Esophagus muscularis mucosa (tissue), 4 donors: ENCODE measurements at regions not wholly inside any gene's neighbourhood (a gene's known extent, or its start where the extent isn't known, plus 50 kb on each side); places are given as distances from the start of the nearest gene placed in this dataset.

Source experiments
- DNase-seq: peaks from one replicate; pipeline ENCODE4 v3.0.0-alpha.2; 2017; ENCODE audit errors: extremely low spot score
- H3K27ac ChIP-seq, 4 donors: fragments of 200-600 bp; sonication (generic); replicated peaks in 1 of 4; 1 replicate in 3 of 4; 2 replicates in 1 of 4; pipeline ENCODE4 v1.5.1; 2016 to 2019; ENCODE audit warnings: mild to moderate bottlenecking in 1 of 4
- H3K27me3 ChIP-seq, 4 donors: fragments of 200-600 bp; sonication (generic); one replicate each; pipeline versions ENCODE4 v1.5.1 to v1.6.0; 2016 to 2019
- H3K36me3 ChIP-seq, 4 donors: fragments of 200-600 bp; sonication (generic); one replicate each; pipeline ENCODE4 v1.5.1; 2016 to 2019
- H3K4me1 ChIP-seq, 4 donors: fragments of 200-600 bp; sonication (generic); one replicate each; pipeline ENCODE4 v1.5.1; 2016 to 2019
- H3K4me3 ChIP-seq, 4 donors: fragments of 200-600 bp; sonication (generic); 1 replicate in 2 of 4; 2 replicates in 2 of 4; pipeline ENCODE4 v1.5.1; 2016 to 2019; ENCODE audit warnings: mild to moderate bottlenecking in 4 of 4, moderate library complexity in 1 of 4
- H3K9me3 ChIP-seq, 4 donors: fragments of 200-600 bp; sonication (generic); 1 replicate in 3 of 4; 2 replicates in 1 of 4; pipeline ENCODE4 v1.5.1; 2016 to 2019
- CTCF ChIP-seq, 3 experiments: fragments of 200-600 bp in 2 of 3; fragments of 450-650 bp in 1 of 3; sonication (generic) in 2 of 3; IDR thresholded peaks; one replicate each; pipeline ENCODE4 v1.5.1; 2017 to 2019; ENCODE audit warnings: antibody characterized with exemption in 3 of 3, mild to moderate bottlenecking in 2 of 3, moderate library complexity in 1 of 3
- EP300 ChIP-seq: sonication (generic); formaldehyde crosslinking; IDR thresholded peaks from one replicate; pipeline ENCODE4 v1.6.1; 2017; ENCODE audit warnings: antibody characterized with exemption
- POLR2A ChIP-seq: fragments of 450-650 bp; IDR thresholded peaks from one replicate; pipeline ENCODE4 v1.6.1; 2017; ENCODE audit warnings: antibody characterized with exemption, moderate library complexity, mild to moderate bottlenecking, low read depth
- POLR2AphosphoS5 ChIP-seq, 2 donors: sonication (generic); formaldehyde crosslinking; IDR thresholded peaks; one replicate each; pipeline ENCODE4 v1.6.1; 2017; ENCODE audit warnings: antibody characterized with exemption in 2 of 2
- WGBS: methylation state at CpG from one replicate; pipeline ENCODE4 v1.1.5; 2018; 5-methylcytosine and 5-hydroxymethylcytosine counted together
- intact Hi-C: fragments of 100-400 bp; cut with DNase I; formaldehyde crosslinking; loops from one replicate; pipeline ENCODE4 v1.15.1; 2023

- no peak overlapping the region for H3K27ac ChIP-seq
- no peak for DNase-seq
- intact Hi-C loops: loop anchor here (5.0 kb wide), 1 partner anchor 41 kb away; no protein-coding TSS in a partner anchor
- H3K27me3 ChIP-seq: peaks cover 0 to 4% (median 0%) of the 10 kb centered on the region in 4 donors
- no peaks in the 10 kb centered on the region for H3K9me3 ChIP-seq
- WGBS: 90% methylated on average over 1 of the region's 1 CpG
- no peaks in the 10 kb centered on the region for H3K36me3 ChIP-seq
- TF ChIP-seq POLR2AphosphoS5 (IDR thresholded peaks at IDR 0.05): no peak
- TF ChIP-seq EP300: no peak
- no peak for TF ChIP-seq CTCF (IDR thresholded peaks at IDR 0.05)
- TF ChIP-seq POLR2A: no peak
- no peak overlapping the region for H3K4me3 ChIP-seq
- peaks cover 0 to 11% (median 4%) of the 10 kb centered on the region in 4 donors for H3K4me1 ChIP-seq
Measured at GRCh38 chr13:27338207-27338606, 67.6 kb downstream of the RASL11A start.

- intact Hi-C loops: loop anchor here (5.0 kb wide), 1 partner anchor 42 kb away; no protein-coding TSS in a partner anchor
- TF ChIP-seq POLR2A: no peak
- H3K27me3 ChIP-seq: peaks cover 0 to 4% (median 0%) of the 10 kb centered on the region in 4 donors
- no peak for DNase-seq
- WGBS: 73% methylated on average over 8 of the region's 8 CpGs
- H3K4me3 ChIP-seq: no peak overlapping the region
- no peaks in the 10 kb centered on the region for H3K9me3 ChIP-seq
- H3K36me3 ChIP-seq: no peaks in the 10 kb centered on the region
- peaks cover 0 to 11% (median 4%) of the 10 kb centered on the region in 4 donors for H3K4me1 ChIP-seq
- H3K27ac ChIP-seq: no peak overlapping the region
Measured at GRCh38 chr13:27338816-27339215, 68.2 kb downstream of the RASL11A start.

- intact Hi-C loops: loop anchor here (5.0 kb wide), 1 partner anchor 42 kb away; no protein-coding TSS in a partner anchor
- peaks cover 0 to 4% (median 0%) of the 10 kb centered on the region in 4 donors for H3K27me3 ChIP-seq
- no peak overlapping the region for H3K27ac ChIP-seq
- DNase-seq: no peak
- no peaks in the 10 kb centered on the region for H3K9me3 ChIP-seq
- 26% methylated on average over 6 of the region's 6 CpGs for WGBS
- peaks cover 0 to 11% (median 4%) of the 10 kb centered on the region in 4 donors for H3K4me1 ChIP-seq
- peak in 1 of 3 experiments; percentile 35 for TF ChIP-seq CTCF (IDR thresholded peaks at IDR 0.05)
- no peak for TF ChIP-seq POLR2AphosphoS5 (IDR thresholded peaks at IDR 0.05)
- TF ChIP-seq POLR2A: no peak
- no peak for TF ChIP-seq EP300
- H3K4me3 ChIP-seq: no peak overlapping the region
- no peaks in the 10 kb centered on the region for H3K36me3 ChIP-seq
Measured at GRCh38 chr13:27339299-27339698, 68.7 kb downstream of the RASL11A start.

- Histone ChIP-seq H3K27me3 (peaks cover 0 to 8% (median 0%) of the 10 kb centered on the region in 4 donors), H3K4me1 (peaks cover 0 to 11% (median 4%) of the 10 kb centered on the region in 4 donors), H3K27ac (no peak overlapping the region), H3K9me3 (no peaks in the 10 kb centered on the region), H3K36me3 (no peaks in the 10 kb centered on the region), H3K4me3 (no peak overlapping the region)
- no peak for DNase-seq
- intact Hi-C loops: no loop called here
- TF ChIP-seq EP300 (no peak), POLR2A (no peak), CTCF (IDR thresholded peaks at IDR 0.05) (no peak), POLR2AphosphoS5 (IDR thresholded peaks at IDR 0.05) (no peak)
- 13% methylated on average over 6 of the region's 6 CpGs for WGBS
Measured at GRCh38 chr13:27341616-27342015, 71.0 kb downstream of the RASL11A start.

- Histone ChIP-seq H3K27ac (no peak overlapping the region), H3K4me3 (no peak overlapping the region), H3K9me3 (no peaks in the 10 kb centered on the region), H3K4me1 (peaks cover 0 to 8% (median 6%) of the 10 kb centered on the region in 4 donors), H3K27me3 (peaks cover 0 to 16% (median 0%) of the 10 kb centered on the region in 4 donors), H3K36me3 (no peaks in the 10 kb centered on the region)
- intact Hi-C loops: no loop called here
- DNase-seq: no peak
- TF ChIP-seq EP300: no peak
- no peak for TF ChIP-seq CTCF (IDR thresholded peaks at IDR 0.05)
- no peak for TF ChIP-seq POLR2AphosphoS5 (IDR thresholded peaks at IDR 0.05)
- no peak for TF ChIP-seq POLR2A
- WGBS: 48% methylated on average over 13 of the region's 13 CpGs
Measured at GRCh38 chr13:27347211-27347772, 76.7 kb downstream of the RASL11A start.
